MV-4-11 (cell line): ENCODE measurements at regions not wholly inside any gene's neighbourhood (a gene's known extent, or its start where the extent isn't known, plus 50 kb on each side); places are given as distances from the start of the nearest gene placed in this dataset.

ENCODE experiments used
- DNase-seq: peaks from one replicate; lab custom pipeline; 2025; lab: John Stamatoyannopoulos, UW

- no peak for DNase-seq
Measured at GRCh38 chr10:44030738-44031137, 354.2 kb downstream of the CXCL12 start.

- DNase-seq = peak; percentile 1
Measured at GRCh38 chr10:44030132-44030531, 354.8 kb downstream of the CXCL12 start.

- DNase-seq = no peak
Measured at GRCh38 chr10:44028384-44029137, 356.3 kb downstream of the CXCL12 start.

- DNase-seq = no peak
Measured at GRCh38 chr10:44024356-44025116, 360.4 kb downstream of the CXCL12 start.

GRCh38 chr10:44023517-44023916, 361.4 kb downstream of the CXCL12 start:
- no peak for DNase-seq

- DNase-seq = no peak
Measured at GRCh38 chr10:44022203-44022602, 362.7 kb downstream of the CXCL12 start.

GRCh38 chr10:44020322-44021111, 364.4 kb downstream of the CXCL12 start:
- no peak for DNase-seq

GRCh38 chr10:44017483-44018145, 367.3 kb downstream of the CXCL12 start:
- no peak for DNase-seq

- peak; percentile 1 for DNase-seq
Measured at GRCh38 chr10:44016589-44017482, 368.1 kb downstream of the CXCL12 start.

- no peak for DNase-seq
Measured at GRCh38 chr10:44015702-44016500, 367.2 kb upstream of the ZNF32 start.

GRCh38 chr10:44014644-44015250, 366.1 kb upstream of the ZNF32 start:
- DNase-seq = no peak

GRCh38 chr10:44013981-44014380, 365.3 kb upstream of the ZNF32 start:
- DNase-seq = no peak

- no peak for DNase-seq
Measured at GRCh38 chr10:44012921-44013320, 364.2 kb upstream of the ZNF32 start.

- no peak for DNase-seq
Measured at GRCh38 chr10:44011603-44011981, 362.9 kb upstream of the ZNF32 start.

- DNase-seq = no peak
Measured at GRCh38 chr10:44010873-44011602, 362.4 kb upstream of the ZNF32 start.

- no peak for DNase-seq
Measured at GRCh38 chr10:44009891-44010632, 361.4 kb upstream of the ZNF32 start.

- DNase-seq = no peak
Measured at GRCh38 chr10:44008917-44009709, 360.4 kb upstream of the ZNF32 start.
